ENCODE measurements at regions not wholly inside any gene's neighbourhood (a gene's known extent, or its start where the extent isn't known, plus 50 kb on each side); places are given as distances from the start of the nearest gene placed in this dataset.

- H3K4me3 ChIP-seq (ENCODE audit: low read length in 2 of 2), result no peak overlapping the region
- intact Hi-C loops (cut with DNase I), result loop anchor here in 1 of 2 donors (5.0 to 10.0 kb wide), 2 partner anchors 154 to 221 kb away; no protein-coding TSS in a partner anchor
- peak; percentile 56 for ATAC-seq (ENCODE audit: low FRiP score)
Observed at GRCh38 chr15:35293353-35294130, 208.4 kb upstream of the NANOGP8 start.

GRCh38 chr15:35290301-35290721, 205.2 kb upstream of the NANOGP8 start:
- ATAC-seq (ENCODE audit: low FRiP score), result no peak
- DNase-seq, result no peak
- H3K27me3 ChIP-seq (ENCODE audit: control insufficient read depth in 1 of 2, insufficient read depth in 2 of 2, low read length in 1 of 2), result no peaks in the 10 kb centered on the region
- H3K9me3 ChIP-seq (ENCODE audit: control insufficient read depth, low read length), result no peaks in the 10 kb centered on the region
- no peak overlapping the region for H3K4me3 ChIP-seq (ENCODE audit: low read length in 2 of 2)
- no peaks in the 10 kb centered on the region for H3K36me3 ChIP-seq (ENCODE audit: control insufficient read depth in 1 of 2, insufficient read depth in 2 of 2, low read length in 1 of 2)
- intact Hi-C loops (cut with DNase I), result loop anchor here in 1 of 2 donors (5.0 to 10.0 kb wide), 2 partner anchors 157 to 224 kb away; no protein-coding TSS in a partner anchor
- WGBS, 2 donors, result 93 to 95% methylated on average over 5 of the region's 5 CpGs
- H3K4me1 ChIP-seq (ENCODE audit: control insufficient read depth in 1 of 2, insufficient read depth in 2 of 2, low read length in 2 of 2), result no peaks in the 10 kb centered on the region
- H3K27ac ChIP-seq (ENCODE audit: low read depth in 1 of 2, low read length in 2 of 2), result no peak overlapping the region

More at GRCh38 chr15:35293353-35294130, 208.4 kb upstream of the NANOGP8 start:
- no peak overlapping the region for H3K27ac ChIP-seq (ENCODE audit: low read depth in 1 of 2, low read length in 2 of 2)
- H3K36me3 ChIP-seq (ENCODE audit: control insufficient read depth in 1 of 2, insufficient read depth in 2 of 2, low read length in 1 of 2), result no peaks in the 10 kb centered on the region
- H3K9me3 ChIP-seq (ENCODE audit: control insufficient read depth, low read length), result no peaks in the 10 kb centered on the region
- WGBS, 2 donors, result 62 to 68% methylated on average over 4 of the region's 4 CpGs
- no peaks in the 10 kb centered on the region for H3K4me1 ChIP-seq (ENCODE audit: control insufficient read depth in 1 of 2, insufficient read depth in 2 of 2, low read length in 2 of 2)
- DNase-seq, result no peak
- no peaks in the 10 kb centered on the region for H3K27me3 ChIP-seq (ENCODE audit: control insufficient read depth in 1 of 2, insufficient read depth in 2 of 2, low read length in 1 of 2)

GRCh38 chr15:35289024-35289617, 204.0 kb upstream of the NANOGP8 start:
- WGBS, 2 donors, result 19 to 20% methylated on average over 3 of the region's 3 CpGs
- no peaks in the 10 kb centered on the region for H3K36me3 ChIP-seq (ENCODE audit: control insufficient read depth in 1 of 2, insufficient read depth in 2 of 2, low read length in 1 of 2)
- no peaks in the 10 kb centered on the region for H3K4me1 ChIP-seq (ENCODE audit: control insufficient read depth in 1 of 2, insufficient read depth in 2 of 2, low read length in 2 of 2)
- H3K4me3 ChIP-seq (ENCODE audit: low read length in 2 of 2), result no peak overlapping the region
- ATAC-seq (ENCODE audit: low FRiP score), result peak; percentile 65
- intact Hi-C loops (cut with DNase I), result loop anchor here in 1 of 2 donors (5.0 kb wide), 1 partner anchor 158 kb away; no protein-coding TSS in a partner anchor
- no peak for DNase-seq
- no peaks in the 10 kb centered on the region for H3K9me3 ChIP-seq (ENCODE audit: control insufficient read depth, low read length)
- no peak overlapping the region for H3K27ac ChIP-seq (ENCODE audit: low read depth in 1 of 2, low read length in 2 of 2)
- H3K27me3 ChIP-seq (ENCODE audit: control insufficient read depth in 1 of 2, insufficient read depth in 2 of 2, low read length in 1 of 2), result no peaks in the 10 kb centered on the region

- Histone ChIP-seq H3K4me3 (ENCODE audit: low read length in 2 of 2) (no peak overlapping the region), H3K9me3 (ENCODE audit: control insufficient read depth, low read length) (no peaks in the 10 kb centered on the region), H3K4me1 (ENCODE audit: control insufficient read depth in 1 of 2, insufficient read depth in 2 of 2, low read length in 2 of 2) (no peaks in the 10 kb centered on the region), H3K27ac (ENCODE audit: low read depth in 1 of 2, low read length in 2 of 2) (no peak overlapping the region), H3K27me3 (ENCODE audit: control insufficient read depth in 1 of 2, insufficient read depth in 2 of 2, low read length in 1 of 2) (no peaks in the 10 kb centered on the region), H3K36me3 (ENCODE audit: control insufficient read depth in 1 of 2, insufficient read depth in 2 of 2, low read length in 1 of 2) (no peaks in the 10 kb centered on the region)
- no peak for DNase-seq
- no peak for ATAC-seq (ENCODE audit: low FRiP score)
- intact Hi-C loops (cut with DNase I), result loop anchor here in 1 of 2 donors (5.0 kb wide), 1 partner anchor 159 kb away; no protein-coding TSS in a partner anchor
- WGBS, 2 donors, result 89 to 93% methylated on average over 3 of the region's 3 CpGs
Observed at GRCh38 chr15:35288580-35288979, 203.5 kb upstream of the NANOGP8 start.

- intact Hi-C loops (cut with DNase I), result loop anchor here in 1 of 2 donors (5.0 kb wide), 1 partner anchor 161 kb away; no protein-coding TSS in a partner anchor
- DNase-seq (no peak), ATAC-seq (ENCODE audit: low FRiP score) (no peak)
- no peaks in the 10 kb centered on the region for H3K27me3 ChIP-seq (ENCODE audit: control insufficient read depth in 1 of 2, insufficient read depth in 2 of 2, low read length in 1 of 2)
- no peaks in the 10 kb centered on the region for H3K4me1 ChIP-seq (ENCODE audit: control insufficient read depth in 1 of 2, insufficient read depth in 2 of 2, low read length in 2 of 2)
- no peak overlapping the region for H3K27ac ChIP-seq (ENCODE audit: low read depth in 1 of 2, low read length in 2 of 2)
- H3K36me3 ChIP-seq (ENCODE audit: control insufficient read depth in 1 of 2, insufficient read depth in 2 of 2, low read length in 1 of 2), result no peaks in the 10 kb centered on the region
- H3K9me3 ChIP-seq (ENCODE audit: control insufficient read depth, low read length), result no peaks in the 10 kb centered on the region
- WGBS, 2 donors, result 90 to 97% methylated on average over 2 of the region's 2 CpGs
- H3K4me3 ChIP-seq (ENCODE audit: low read length in 2 of 2), result no peak overlapping the region
Observed at GRCh38 chr15:35286721-35287120, 201.6 kb upstream of the NANOGP8 start.

DNA sequence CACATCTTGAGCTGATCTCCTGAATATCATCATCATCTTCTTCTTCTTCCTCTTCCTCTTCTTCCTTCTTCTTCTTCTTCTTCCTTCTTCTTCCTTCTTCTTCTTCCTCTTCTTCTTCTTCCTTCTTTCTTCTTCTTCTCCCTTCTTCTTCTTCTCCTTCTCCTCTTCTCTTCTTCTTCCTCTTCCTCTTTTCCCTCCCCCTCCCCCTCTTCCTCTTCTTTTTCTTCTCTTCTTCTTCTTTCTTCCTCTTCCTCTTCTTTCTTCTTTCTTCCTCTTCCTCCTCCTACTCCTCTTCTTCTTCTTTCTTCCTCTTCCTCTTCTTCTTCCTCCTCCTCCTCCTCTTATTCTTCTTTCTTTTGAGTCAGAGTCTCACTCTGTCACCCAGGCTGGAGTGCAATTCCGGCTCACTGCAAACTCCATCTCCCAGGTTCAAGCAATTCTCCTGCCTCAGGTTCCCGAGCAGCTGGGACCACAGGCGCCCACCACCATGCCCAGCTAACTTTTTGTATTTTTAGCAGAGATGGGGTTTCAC, 197.9 kb upstream of the NANOGP8 start:
- Histone ChIP-seq H3K27ac (ENCODE audit: low read depth in 1 of 2, low read length in 2 of 2) (no peak overlapping the region), H3K4me3 (ENCODE audit: low read length in 2 of 2) (no peak overlapping the region), H3K36me3 (ENCODE audit: control insufficient read depth in 1 of 2, insufficient read depth in 2 of 2, low read length in 1 of 2) (no peaks in the 10 kb centered on the region), H3K27me3 (ENCODE audit: control insufficient read depth in 1 of 2, insufficient read depth in 2 of 2, low read length in 1 of 2) (no peaks in the 10 kb centered on the region), H3K9me3 (ENCODE audit: control insufficient read depth, low read length) (no peaks in the 10 kb centered on the region), H3K4me1 (ENCODE audit: control insufficient read depth in 1 of 2, insufficient read depth in 2 of 2, low read length in 2 of 2) (no peaks in the 10 kb centered on the region)
- DNase-seq (no peak), ATAC-seq (ENCODE audit: low FRiP score) (no peak)
- WGBS, 2 donors, result 94 to 97% methylated on average over 3 of the region's 3 CpGs
- intact Hi-C loops (cut with DNase I), result no loop called here

GRCh38 chr15:35281515-35281914, 196.4 kb upstream of the NANOGP8 start:
- no peaks in the 10 kb centered on the region for H3K4me1 ChIP-seq (ENCODE audit: control insufficient read depth in 1 of 2, insufficient read depth in 2 of 2, low read length in 2 of 2)
- H3K27ac ChIP-seq (ENCODE audit: low read depth in 1 of 2, low read length in 2 of 2), result no peak overlapping the region
- intact Hi-C loops (cut with DNase I), result no loop called here
- H3K27me3 ChIP-seq (ENCODE audit: control insufficient read depth in 1 of 2, insufficient read depth in 2 of 2, low read length in 1 of 2), result no peaks in the 10 kb centered on the region
- no peak overlapping the region for H3K4me3 ChIP-seq (ENCODE audit: low read length in 2 of 2)
- 96 to 100% methylated on average over 1 of the region's 1 CpG for WGBS, 2 donors
- no peaks in the 10 kb centered on the region for H3K9me3 ChIP-seq (ENCODE audit: control insufficient read depth, low read length)
- no peak for DNase-seq
- H3K36me3 ChIP-seq (ENCODE audit: control insufficient read depth in 1 of 2, insufficient read depth in 2 of 2, low read length in 1 of 2), result no peaks in the 10 kb centered on the region
- no peak for ATAC-seq (ENCODE audit: low FRiP score)

DNA sequence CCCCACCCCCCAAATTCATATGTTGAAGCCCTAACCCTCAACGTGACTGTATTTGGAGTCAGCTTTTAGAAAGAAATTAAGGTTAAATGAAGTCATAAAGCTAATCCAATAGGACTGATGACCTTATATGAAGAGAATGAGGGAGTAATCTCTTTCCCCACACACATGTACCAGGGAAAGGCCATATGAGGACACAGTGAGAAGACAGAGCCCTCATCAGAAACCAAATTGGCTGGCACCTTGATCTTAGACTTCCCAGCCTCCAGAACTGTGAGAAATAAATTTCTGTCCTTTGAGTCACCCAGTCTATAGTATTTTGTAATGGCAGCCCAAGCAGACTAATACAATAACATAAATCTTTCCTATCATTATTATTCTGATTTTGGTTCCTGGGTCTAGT, 194.7 kb upstream of the NANOGP8 start:
- H3K4me1 ChIP-seq (ENCODE audit: control insufficient read depth in 1 of 2, insufficient read depth in 2 of 2, low read length in 2 of 2), result no peaks in the 10 kb centered on the region
- DNase-seq, result no peak
- H3K27me3 ChIP-seq (ENCODE audit: control insufficient read depth in 1 of 2, insufficient read depth in 2 of 2, low read length in 1 of 2), result no peaks in the 10 kb centered on the region
- no peak overlapping the region for H3K4me3 ChIP-seq (ENCODE audit: low read length in 2 of 2)
- no peak overlapping the region for H3K27ac ChIP-seq (ENCODE audit: low read depth in 1 of 2, low read length in 2 of 2)
- no peaks in the 10 kb centered on the region for H3K36me3 ChIP-seq (ENCODE audit: control insufficient read depth in 1 of 2, insufficient read depth in 2 of 2, low read length in 1 of 2)
- intact Hi-C loops (cut with DNase I), result no loop called here
- WGBS, 2 donors, result 85 to 86% methylated on average over 1 of the region's 1 CpG
- H3K9me3 ChIP-seq (ENCODE audit: control insufficient read depth, low read length), result no peaks in the 10 kb centered on the region
- ATAC-seq (ENCODE audit: low FRiP score), result no peak
